Tibial nerve (tissue), 4 donors: ENCODE measurements at regions not wholly inside any gene's neighbourhood (a gene's known extent, or its start where the extent isn't known, plus 50 kb on each side); places are given as distances from the start of the nearest gene placed in this dataset.

Experiments
- EP300 ChIP-seq, 2 donors: sonication (generic); formaldehyde crosslinking; IDR thresholded peaks; one replicate each; pipeline ENCODE4 v1.6.1; 2017; ENCODE audit warnings: antibody characterized with exemption in 2 of 2, mild to moderate bottlenecking in 1 of 2
- POLR2A ChIP-seq, 2 donors: fragments of 450-650 bp; IDR thresholded peaks; one replicate each; pipeline ENCODE4 v1.6.1; 2017; ENCODE audit warnings: antibody characterized with exemption in 2 of 2, mild to moderate bottlenecking in 2 of 2, moderate library complexity in 2 of 2
- TF ChIP-seq, protein P1 (sequence below), 5 experiments: fragments of 200-600 bp in 3 of 5; fragments of 450-650 bp in 2 of 5; sonication (generic) in 3 of 5; IDR thresholded peaks; one replicate each; pipeline ENCODE4 v1.5.1; 2016 to 2019; ENCODE audit warnings: antibody characterized with exemption in 5 of 5, mild to moderate bottlenecking in 3 of 5, moderate library complexity in 2 of 5

DNA sequence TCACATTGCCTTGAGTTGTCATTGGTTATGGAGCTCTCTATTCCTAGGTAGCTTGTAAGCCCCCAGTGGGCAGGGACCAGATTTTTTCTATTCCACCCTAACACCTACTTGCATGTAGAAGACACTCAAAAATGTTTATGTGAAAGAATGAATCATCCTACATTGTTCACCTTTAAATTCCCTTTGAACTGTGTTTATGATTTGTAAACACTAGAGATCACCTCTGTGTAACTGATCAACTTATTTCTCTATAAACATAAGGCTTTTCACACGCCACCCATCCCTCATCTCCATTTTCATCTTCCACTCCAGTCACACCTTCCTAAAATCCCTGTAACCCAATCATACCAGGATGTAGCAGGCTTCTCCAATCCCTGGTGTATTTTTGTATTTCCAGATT lies 142.6 kb upstream of the LEF1 start:
- TF ChIP-seq, protein P1, sequence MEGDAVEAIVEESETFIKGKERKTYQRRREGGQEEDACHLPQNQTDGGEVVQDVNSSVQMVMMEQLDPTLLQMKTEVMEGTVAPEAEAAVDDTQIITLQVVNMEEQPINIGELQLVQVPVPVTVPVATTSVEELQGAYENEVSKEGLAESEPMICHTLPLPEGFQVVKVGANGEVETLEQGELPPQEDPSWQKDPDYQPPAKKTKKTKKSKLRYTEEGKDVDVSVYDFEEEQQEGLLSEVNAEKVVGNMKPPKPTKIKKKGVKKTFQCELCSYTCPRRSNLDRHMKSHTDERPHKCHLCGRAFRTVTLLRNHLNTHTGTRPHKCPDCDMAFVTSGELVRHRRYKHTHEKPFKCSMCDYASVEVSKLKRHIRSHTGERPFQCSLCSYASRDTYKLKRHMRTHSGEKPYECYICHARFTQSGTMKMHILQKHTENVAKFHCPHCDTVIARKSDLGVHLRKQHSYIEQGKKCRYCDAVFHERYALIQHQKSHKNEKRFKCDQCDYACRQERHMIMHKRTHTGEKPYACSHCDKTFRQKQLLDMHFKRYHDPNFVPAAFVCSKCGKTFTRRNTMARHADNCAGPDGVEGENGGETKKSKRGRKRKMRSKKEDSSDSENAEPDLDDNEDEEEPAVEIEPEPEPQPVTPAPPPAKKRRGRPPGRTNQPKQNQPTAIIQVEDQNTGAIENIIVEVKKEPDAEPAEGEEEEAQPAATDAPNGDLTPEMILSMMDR (IDR thresholded peaks at IDR 0.05) = no peak
- TF ChIP-seq POLR2A (IDR thresholded peaks at IDR 0.05) (no peak), EP300 (IDR thresholded peaks at IDR 0.05) (no peak)
